ENCODE measurements at regions not wholly inside any gene's neighbourhood (a gene's known extent, or its start where the extent isn't known, plus 50 kb on each side); places are given as distances from the start of the nearest gene placed in this dataset.

DNA sequence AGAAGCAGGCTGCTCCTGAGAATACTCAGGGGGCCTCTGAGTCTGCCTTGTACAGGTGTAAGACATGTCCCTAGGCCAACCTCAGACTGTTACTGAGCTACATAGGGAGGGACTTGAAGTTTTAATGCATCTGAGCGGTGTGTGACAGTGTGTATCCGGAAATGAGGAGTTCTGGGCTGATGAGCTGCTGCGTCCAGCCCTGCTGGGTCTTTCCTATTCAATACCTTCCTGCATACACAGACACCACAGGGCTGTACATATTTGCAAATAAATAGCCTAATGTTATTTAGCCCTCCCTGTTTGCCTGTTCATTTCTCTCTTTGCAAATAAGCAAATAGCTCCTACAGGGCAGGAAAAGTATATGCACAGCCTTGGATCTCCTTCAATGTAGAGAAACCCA is 134.7 kb upstream of the KIRREL3 start:
- Histone ChIP-seq H3K9me3 (ENCODE audit: control insufficient read depth, insufficient read depth, low read length) (no peaks in the 10 kb centered on the region), H3K27me3 (ENCODE audit: control insufficient read depth, insufficient read depth, low read length) (no peaks in the 10 kb centered on the region), H3K4me3 (ENCODE audit: low read depth, low read length) (no peak overlapping the region), H3K9ac (ENCODE audit: low read depth, low read length) (no peak overlapping the region), H3K4me1 (ENCODE audit: control insufficient read depth, insufficient read depth, low read length) (no peaks in the 10 kb centered on the region), H3K36me3 (ENCODE audit: control insufficient read depth, insufficient read depth, low read length) (no peaks in the 10 kb centered on the region)

DNA sequence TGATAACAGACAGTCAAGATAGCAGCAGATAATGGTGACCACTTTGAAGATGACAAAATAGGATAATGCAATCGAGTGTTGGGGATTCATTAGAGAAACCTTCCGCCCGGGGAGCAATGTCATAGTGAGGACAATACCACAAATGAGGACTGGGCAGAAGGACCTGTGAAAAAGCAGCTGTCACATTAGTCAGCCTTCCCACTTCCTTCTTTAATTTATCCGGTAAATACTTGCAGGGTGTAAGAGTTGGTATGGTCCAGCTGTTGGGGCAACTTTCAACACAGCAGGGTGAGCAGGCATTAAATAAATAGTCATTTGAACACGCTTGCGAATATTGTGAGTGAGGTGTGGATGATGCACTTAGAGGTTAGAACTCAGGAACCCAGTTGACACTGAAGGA is 132.5 kb upstream of the KIRREL3 start:
- Histone ChIP-seq H3K4me1 (ENCODE audit: control insufficient read depth, insufficient read depth, low read length) (no peaks in the 10 kb centered on the region), H3K36me3 (ENCODE audit: control insufficient read depth, insufficient read depth, low read length) (no peaks in the 10 kb centered on the region), H3K9ac (ENCODE audit: low read depth, low read length) (no peak overlapping the region), H3K9me3 (ENCODE audit: control insufficient read depth, insufficient read depth, low read length) (no peaks in the 10 kb centered on the region), H3K4me3 (ENCODE audit: low read depth, low read length) (no peak overlapping the region), H3K27me3 (ENCODE audit: control insufficient read depth, insufficient read depth, low read length) (no peaks in the 10 kb centered on the region)

DNA sequence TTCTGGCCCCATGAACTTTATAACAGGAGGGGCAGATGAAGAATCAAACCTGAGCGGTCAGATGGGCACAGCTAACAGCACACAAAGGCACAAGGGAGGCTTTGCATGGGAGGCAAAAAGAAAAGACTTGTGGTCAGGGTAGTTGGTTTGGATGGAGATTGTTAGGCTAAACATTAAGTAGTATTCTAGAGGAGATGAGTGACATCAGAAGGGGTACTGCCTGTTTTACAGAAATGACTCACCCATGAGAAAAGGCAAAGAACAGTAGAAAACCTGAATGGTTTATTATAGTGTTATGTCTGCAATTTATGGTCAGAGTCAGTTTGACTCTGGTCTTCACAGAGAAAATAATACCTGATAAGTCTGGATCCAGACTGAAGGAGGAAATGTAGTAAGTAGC is 129.8 kb upstream of the KIRREL3 start:
- Histone ChIP-seq H3K4me1 (ENCODE audit: control insufficient read depth, insufficient read depth, low read length) (no peaks in the 10 kb centered on the region), H3K9ac (ENCODE audit: low read depth, low read length) (no peak overlapping the region), H3K9me3 (ENCODE audit: control insufficient read depth, insufficient read depth, low read length) (no peaks in the 10 kb centered on the region), H3K27me3 (ENCODE audit: control insufficient read depth, insufficient read depth, low read length) (no peaks in the 10 kb centered on the region), H3K36me3 (ENCODE audit: control insufficient read depth, insufficient read depth, low read length) (no peaks in the 10 kb centered on the region), H3K4me3 (ENCODE audit: low read depth, low read length) (no peak overlapping the region)

DNA sequence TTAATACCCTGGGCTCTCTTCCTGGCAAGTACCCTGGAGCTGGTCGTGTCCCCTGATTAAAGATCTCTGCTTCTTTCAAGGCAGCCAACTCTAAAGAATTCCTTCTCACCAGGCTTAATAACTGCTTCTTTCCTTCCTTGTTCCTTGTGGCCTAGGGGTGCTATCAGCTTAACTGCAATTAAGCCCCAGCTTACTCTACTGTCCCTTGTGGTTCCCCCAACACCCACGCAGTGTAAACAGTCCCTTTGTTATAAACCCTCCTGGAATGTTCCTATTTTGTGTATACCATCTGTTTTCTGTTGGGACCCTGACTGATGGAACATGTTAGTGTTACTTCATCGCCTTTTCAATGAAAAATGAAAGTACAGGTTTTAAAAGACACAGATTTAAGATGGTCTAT is 126.4 kb upstream of the KIRREL3 start:
- H3K9ac ChIP-seq (ENCODE audit: low read depth, low read length) = no peak overlapping the region
- no peaks in the 10 kb centered on the region for H3K36me3 ChIP-seq (ENCODE audit: control insufficient read depth, insufficient read depth, low read length)
- no peaks in the 10 kb centered on the region for H3K4me1 ChIP-seq (ENCODE audit: control insufficient read depth, insufficient read depth, low read length)
- no peaks in the 10 kb centered on the region for H3K27me3 ChIP-seq (ENCODE audit: control insufficient read depth, insufficient read depth, low read length)
- no peak overlapping the region for H3K4me3 ChIP-seq (ENCODE audit: low read depth, low read length)
- H3K9me3 ChIP-seq (ENCODE audit: control insufficient read depth, insufficient read depth, low read length) = no peaks in the 10 kb centered on the region

DNA sequence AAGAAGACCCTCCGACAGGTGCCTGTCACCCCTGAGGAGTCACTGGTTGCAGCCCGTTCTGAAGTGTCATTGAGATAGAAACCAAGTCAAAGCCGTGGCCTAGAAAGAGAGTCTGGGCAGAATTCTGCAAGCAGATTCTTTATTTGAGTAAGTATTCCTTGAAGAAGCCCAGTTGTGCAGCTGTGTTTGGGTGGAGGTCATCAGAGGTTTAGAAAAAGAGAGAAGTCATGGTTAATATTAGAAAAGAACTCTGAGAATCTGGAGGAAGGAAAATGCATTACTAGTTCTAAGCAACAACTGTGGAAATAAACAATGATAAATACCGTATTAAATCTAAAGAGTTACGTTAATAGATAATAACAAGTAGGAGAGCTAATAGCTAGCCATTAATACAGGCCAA is 118.8 kb upstream of the KIRREL3 start:
- no peak overlapping the region for H3K4me3 ChIP-seq (ENCODE audit: low read depth, low read length)
- no peaks in the 10 kb centered on the region for H3K27me3 ChIP-seq (ENCODE audit: control insufficient read depth, insufficient read depth, low read length)

DNA sequence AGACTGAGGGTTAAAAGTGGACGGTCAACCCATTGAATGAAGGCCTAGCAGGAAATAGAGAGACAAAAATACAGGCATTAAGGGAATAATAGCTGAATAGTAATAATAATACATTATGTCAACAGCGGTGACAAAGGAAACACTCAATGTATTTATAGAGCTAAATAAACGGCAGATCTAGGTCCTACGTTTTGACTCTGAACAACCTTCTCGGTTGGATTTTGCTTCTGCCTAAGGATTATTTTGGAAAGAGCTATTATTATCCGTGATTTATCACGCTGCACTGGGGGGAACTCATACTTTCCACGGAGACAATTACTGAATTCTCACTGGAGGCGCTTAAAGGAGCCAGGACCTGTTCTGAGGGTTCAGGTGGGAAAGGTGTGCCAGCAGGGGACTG is 118.2 kb upstream of the KIRREL3 start:
- H3K9me3 ChIP-seq (ENCODE audit: control insufficient read depth, insufficient read depth, low read length) = no peaks in the 10 kb centered on the region
- no peak overlapping the region for H3K4me3 ChIP-seq (ENCODE audit: low read depth, low read length)
- no peaks in the 10 kb centered on the region for H3K27me3 ChIP-seq (ENCODE audit: control insufficient read depth, insufficient read depth, low read length)
- H3K36me3 ChIP-seq (ENCODE audit: control insufficient read depth, insufficient read depth, low read length) = no peaks in the 10 kb centered on the region
- H3K9ac ChIP-seq (ENCODE audit: low read depth, low read length) = no peak overlapping the region
- H3K4me1 ChIP-seq (ENCODE audit: control insufficient read depth, insufficient read depth, low read length) = no peaks in the 10 kb centered on the region

More for the DNA sequence above, 118.8 kb upstream of the KIRREL3 start:
- no peak overlapping the region for H3K9ac ChIP-seq (ENCODE audit: low read depth, low read length)
- H3K36me3 ChIP-seq (ENCODE audit: control insufficient read depth, insufficient read depth, low read length) = no peaks in the 10 kb centered on the region
- no peaks in the 10 kb centered on the region for H3K9me3 ChIP-seq (ENCODE audit: control insufficient read depth, insufficient read depth, low read length)
- H3K4me1 ChIP-seq (ENCODE audit: control insufficient read depth, insufficient read depth, low read length) = no peaks in the 10 kb centered on the region

DNA sequence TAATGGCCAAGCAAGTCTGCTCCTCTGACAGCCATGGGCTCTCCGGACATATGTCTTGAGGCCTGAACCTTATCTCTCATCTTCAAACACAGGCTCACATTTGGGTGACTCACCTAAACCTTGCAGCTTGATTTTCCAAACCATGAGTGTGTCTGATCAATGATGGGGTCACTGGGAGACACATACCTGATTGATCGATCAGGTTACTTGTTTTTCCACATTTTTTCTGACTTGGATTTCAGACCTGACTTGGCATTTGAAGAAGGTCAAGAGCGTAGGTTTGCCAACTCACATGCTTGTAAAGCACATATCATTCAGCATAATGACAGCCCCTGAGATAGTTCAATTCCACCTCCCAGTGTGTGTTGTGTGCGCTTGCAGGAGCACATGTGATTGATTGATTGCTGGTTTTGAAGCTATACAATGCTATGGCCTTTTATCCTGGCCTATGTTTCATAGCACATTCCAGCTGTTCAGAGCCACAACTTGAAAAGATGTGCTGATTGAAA is 116.7 kb upstream of the KIRREL3 start:
- no peaks in the 10 kb centered on the region for H3K4me1 ChIP-seq (ENCODE audit: control insufficient read depth, insufficient read depth, low read length)
- no peaks in the 10 kb centered on the region for H3K27me3 ChIP-seq (ENCODE audit: control insufficient read depth, insufficient read depth, low read length)
- no peaks in the 10 kb centered on the region for H3K9me3 ChIP-seq (ENCODE audit: control insufficient read depth, insufficient read depth, low read length)
- no peak overlapping the region for H3K4me3 ChIP-seq (ENCODE audit: low read depth, low read length)
- no peaks in the 10 kb centered on the region for H3K36me3 ChIP-seq (ENCODE audit: control insufficient read depth, insufficient read depth, low read length)
- H3K9ac ChIP-seq (ENCODE audit: low read depth, low read length) = no peak overlapping the region

DNA sequence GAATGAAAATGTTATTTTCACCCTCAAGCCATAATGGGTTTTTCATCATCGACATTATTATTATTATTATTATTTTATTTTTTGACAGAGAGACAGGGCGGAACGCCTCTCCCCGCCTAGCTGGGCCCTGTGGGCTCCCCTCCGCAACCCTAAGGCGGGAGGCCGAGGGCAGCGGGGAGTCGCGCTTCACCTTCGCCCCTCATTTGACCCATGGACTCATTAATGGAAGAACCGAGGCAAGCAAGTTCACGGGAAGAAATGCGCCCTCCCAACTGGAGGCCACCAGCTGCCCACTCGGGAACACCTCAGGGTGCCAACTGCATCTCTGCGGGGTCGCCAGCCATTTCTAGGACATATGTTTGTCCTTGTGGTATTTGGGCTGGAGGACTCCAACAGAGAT is 115.3 kb upstream of the KIRREL3 start:
- H3K4me1 ChIP-seq (ENCODE audit: control insufficient read depth, insufficient read depth, low read length) = peaks cover 1% of the 10 kb centered on the region
- H3K36me3 ChIP-seq (ENCODE audit: control insufficient read depth, insufficient read depth, low read length) = no peaks in the 10 kb centered on the region
- no peak overlapping the region for H3K9ac ChIP-seq (ENCODE audit: low read depth, low read length)
- H3K4me3 ChIP-seq (ENCODE audit: low read depth, low read length) = no peak overlapping the region
- no peaks in the 10 kb centered on the region for H3K9me3 ChIP-seq (ENCODE audit: control insufficient read depth, insufficient read depth, low read length)
- no peaks in the 10 kb centered on the region for H3K27me3 ChIP-seq (ENCODE audit: control insufficient read depth, insufficient read depth, low read length)

DNA sequence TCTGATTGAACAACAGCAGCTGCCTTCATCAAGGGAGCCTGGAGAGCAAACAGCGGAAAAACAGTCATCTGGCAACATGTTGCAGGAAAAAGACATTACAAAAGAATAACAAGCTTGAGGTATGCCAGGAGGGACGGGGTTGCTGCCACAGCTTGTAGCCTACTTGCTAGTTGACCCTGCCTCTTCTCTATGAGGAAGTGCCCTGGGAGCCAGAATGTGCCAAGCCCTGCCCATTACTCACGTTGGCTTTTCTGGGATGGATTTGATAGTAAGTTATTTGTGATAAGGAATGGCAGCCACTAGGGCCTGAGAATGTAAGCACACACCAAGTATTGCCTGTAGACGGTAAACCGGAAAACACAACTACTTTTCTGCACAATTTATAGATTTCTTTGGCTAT is 113.5 kb upstream of the KIRREL3 start:
- no peak overlapping the region for H3K9ac ChIP-seq (ENCODE audit: low read depth, low read length)
- H3K4me1 ChIP-seq (ENCODE audit: control insufficient read depth, insufficient read depth, low read length) = peaks cover 14% of the 10 kb centered on the region
- H3K27me3 ChIP-seq (ENCODE audit: control insufficient read depth, insufficient read depth, low read length) = no peaks in the 10 kb centered on the region
- no peak overlapping the region for H3K4me3 ChIP-seq (ENCODE audit: low read depth, low read length)
- H3K9me3 ChIP-seq (ENCODE audit: control insufficient read depth, insufficient read depth, low read length) = no peaks in the 10 kb centered on the region
- H3K36me3 ChIP-seq (ENCODE audit: control insufficient read depth, insufficient read depth, low read length) = no peaks in the 10 kb centered on the region

DNA sequence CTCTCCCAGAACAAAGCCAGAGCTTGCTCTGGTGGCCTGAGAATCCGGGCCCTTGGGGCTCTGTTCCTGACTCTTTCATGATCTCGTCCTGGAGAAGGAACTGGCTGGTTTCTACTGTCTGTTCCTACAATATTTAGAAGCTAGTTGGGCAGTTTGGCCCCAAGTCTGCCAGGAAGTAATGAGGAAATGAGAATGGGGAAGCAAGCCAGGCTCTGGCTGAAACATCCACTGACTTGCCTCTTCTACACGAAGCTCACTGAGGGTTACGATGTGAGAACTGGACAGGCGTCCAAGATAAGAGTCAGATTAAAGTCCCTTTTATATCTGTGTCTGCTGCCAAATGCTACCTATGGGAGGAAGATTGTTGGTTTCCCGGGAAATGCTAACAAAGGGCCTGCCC is 110.0 kb upstream of the KIRREL3 start:
- H3K27me3 ChIP-seq (ENCODE audit: control insufficient read depth, insufficient read depth, low read length) = no peaks in the 10 kb centered on the region
- H3K9ac ChIP-seq (ENCODE audit: low read depth, low read length) = no peak overlapping the region
- peaks cover 26% of the 10 kb centered on the region for H3K4me1 ChIP-seq (ENCODE audit: control insufficient read depth, insufficient read depth, low read length)
- H3K9me3 ChIP-seq (ENCODE audit: control insufficient read depth, insufficient read depth, low read length) = no peaks in the 10 kb centered on the region
- H3K4me3 ChIP-seq (ENCODE audit: low read depth, low read length) = no peak overlapping the region
- H3K36me3 ChIP-seq (ENCODE audit: control insufficient read depth, insufficient read depth, low read length) = no peaks in the 10 kb centered on the region

DNA sequence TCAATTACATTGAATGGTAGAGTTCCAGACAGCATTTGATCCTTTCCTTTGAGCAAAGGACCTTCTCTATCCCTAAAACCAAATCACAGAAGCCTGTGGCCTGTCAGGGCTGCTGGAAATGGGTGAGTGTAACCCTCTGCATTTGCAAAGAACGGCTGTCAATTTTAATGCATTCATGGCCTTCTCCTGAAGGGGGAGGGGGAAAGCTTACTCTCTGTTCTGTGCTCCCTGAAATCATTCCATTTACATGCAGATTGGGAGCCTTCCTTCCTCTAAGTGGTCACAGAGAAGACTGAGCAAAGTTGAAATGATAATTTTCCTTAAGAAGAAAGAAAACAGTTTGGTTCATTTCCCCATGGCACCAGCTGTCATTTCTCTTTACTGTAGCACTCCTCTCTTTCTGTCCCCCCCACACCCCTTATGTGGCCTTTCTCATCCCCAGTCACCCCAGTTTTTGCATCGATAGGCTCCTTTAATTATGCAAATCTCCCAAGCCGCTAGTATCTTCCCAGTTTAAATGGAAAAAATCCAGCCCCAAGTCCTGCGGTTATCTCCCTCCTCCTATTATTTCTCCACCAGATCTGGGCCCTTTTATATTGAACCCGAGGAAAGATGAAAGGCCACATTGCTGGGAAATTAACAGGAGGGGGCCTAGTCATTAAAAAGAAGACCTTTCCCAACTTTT is 109.4 kb upstream of the KIRREL3 start:
- H3K9me3 ChIP-seq (ENCODE audit: control insufficient read depth, insufficient read depth, low read length) = no peaks in the 10 kb centered on the region
- H3K4me3 ChIP-seq (ENCODE audit: low read depth, low read length) = peak overlapping the region; percentile 10
- no peaks in the 10 kb centered on the region for H3K27me3 ChIP-seq (ENCODE audit: control insufficient read depth, insufficient read depth, low read length)
- peaks cover 29% of the 10 kb centered on the region for H3K4me1 ChIP-seq (ENCODE audit: control insufficient read depth, insufficient read depth, low read length)
- H3K36me3 ChIP-seq (ENCODE audit: control insufficient read depth, insufficient read depth, low read length) = no peaks in the 10 kb centered on the region
- no peak overlapping the region for H3K9ac ChIP-seq (ENCODE audit: low read depth, low read length)

DNA sequence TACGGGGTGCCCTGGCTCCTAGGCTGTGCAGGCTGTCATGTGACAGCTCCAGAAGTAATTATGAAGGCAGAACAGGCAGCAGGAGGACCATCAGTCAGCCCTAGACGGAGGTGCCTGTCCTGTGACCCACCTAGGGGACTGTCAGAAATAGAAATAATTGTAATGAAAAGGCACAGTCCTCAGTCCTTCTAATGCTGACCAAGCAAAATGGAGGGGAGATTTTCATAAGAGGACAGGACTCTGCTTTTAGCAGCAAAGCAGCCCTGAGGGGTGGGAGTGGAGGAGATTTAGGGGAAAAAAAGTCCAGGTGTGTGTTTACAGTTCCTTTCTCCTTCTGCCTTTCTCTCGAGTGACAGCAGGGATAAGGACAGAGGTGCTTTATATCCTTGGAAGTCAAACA is 108.3 kb upstream of the KIRREL3 start:
- Histone ChIP-seq H3K9me3 (ENCODE audit: control insufficient read depth, insufficient read depth, low read length) (no peaks in the 10 kb centered on the region), H3K4me3 (ENCODE audit: low read depth, low read length) (no peak overlapping the region), H3K36me3 (ENCODE audit: control insufficient read depth, insufficient read depth, low read length) (no peaks in the 10 kb centered on the region), H3K4me1 (ENCODE audit: control insufficient read depth, insufficient read depth, low read length) (peaks cover 29% of the 10 kb centered on the region), H3K9ac (ENCODE audit: low read depth, low read length) (no peak overlapping the region), H3K27me3 (ENCODE audit: control insufficient read depth, insufficient read depth, low read length) (no peaks in the 10 kb centered on the region)

Measured in iPS-15b (cell line).